HAP-1 (cell line): ENCODE measurements at regions not wholly inside any gene's neighbourhood (a gene's known extent, or its start where the extent isn't known, plus 50 kb on each side); places are given as distances from the start of the nearest gene placed in this dataset.
A peak's percentile ranks its signal among the peaks of the same experiment; 100 is the strongest.
"Not testable (repeated sequence)": the region's sequence is repeated elsewhere in the genome, so short reads cannot be mapped to it uniquely, and the experiment has no call there.

Experiments used
- DNase-seq, 2 experiments: peaks; one replicate each; pipeline ENCODE4 v3.0.0-alpha.2; 2016 to 2020; ENCODE audit warnings: low spot score in 2 of 2
- H3K27me3 ChIP-seq: fragments of 250-450 bp; sonication (Bioruptor Pico); 2 replicates; pipeline ENCODE4 v1.5.1; 2020; ENCODE audit warnings: low read depth, mild to moderate bottlenecking, moderate library complexity
- H3K36me3 ChIP-seq: fragments of 250-450 bp; sonication (Bioruptor Pico); replicated peaks from 2 replicates; pipeline ENCODE4 v1.5.1; 2020; ENCODE audit warnings: mild to moderate bottlenecking
- H3K4me1 ChIP-seq: fragments of 250-450 bp; sonication (Bioruptor Pico); 2 replicates; pipeline ENCODE4 v1.5.1; 2020; ENCODE audit warnings: mild to moderate bottlenecking
- H3K4me3 ChIP-seq: fragments of 250-450 bp; sonication (Bioruptor Pico); 2 replicates; pipeline ENCODE4 v1.5.1; 2020; ENCODE audit warnings: mild to moderate bottlenecking, moderate library complexity
- H3K9me3 ChIP-seq: fragments of 250-450 bp; sonication (Bioruptor Pico); 2 replicates; pipeline ENCODE4 v1.5.1; 2020; ENCODE audit warnings: mild to moderate bottlenecking, moderate library complexity
- in situ Hi-C: fragments of 300-500 bp; cut with MboI; formaldehyde crosslinking; loops from 3 replicates; pipeline ENCODE4 v1.14.3; 2020; ENCODE audit warnings: low sequenced_read_pairs, inconsistent platforms, mixed read lengths

DNA sequence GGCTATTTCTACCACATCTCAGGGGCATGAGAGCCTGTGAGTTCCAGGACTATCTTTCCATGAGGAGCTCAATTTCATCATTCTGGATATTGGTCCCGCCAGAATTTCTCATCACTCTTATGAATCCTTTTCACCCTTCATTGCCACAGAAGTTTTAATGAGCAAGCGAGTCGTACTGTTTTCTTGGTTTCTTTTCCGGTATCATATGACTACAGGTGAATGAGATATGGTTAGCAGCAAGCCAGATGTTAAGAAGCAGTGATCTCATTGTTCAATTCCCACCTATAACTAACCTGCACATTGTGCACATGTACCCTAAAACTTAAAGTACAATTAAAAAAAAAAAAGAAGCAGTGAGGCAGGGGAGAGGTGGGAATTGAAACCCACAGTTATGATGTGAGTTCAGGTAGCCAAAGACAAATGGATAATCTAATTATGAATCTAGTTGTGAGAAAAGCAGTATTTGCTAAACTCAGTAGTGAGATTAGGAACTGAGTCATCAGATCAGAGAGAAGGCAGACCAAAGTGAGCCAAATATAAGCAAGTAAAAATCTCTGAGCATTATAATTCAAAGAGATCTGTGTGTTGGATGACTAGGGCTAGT, 78.0 kb upstream of the ELOVL5 start:
- in situ Hi-C loops = no loop called here

DNA sequence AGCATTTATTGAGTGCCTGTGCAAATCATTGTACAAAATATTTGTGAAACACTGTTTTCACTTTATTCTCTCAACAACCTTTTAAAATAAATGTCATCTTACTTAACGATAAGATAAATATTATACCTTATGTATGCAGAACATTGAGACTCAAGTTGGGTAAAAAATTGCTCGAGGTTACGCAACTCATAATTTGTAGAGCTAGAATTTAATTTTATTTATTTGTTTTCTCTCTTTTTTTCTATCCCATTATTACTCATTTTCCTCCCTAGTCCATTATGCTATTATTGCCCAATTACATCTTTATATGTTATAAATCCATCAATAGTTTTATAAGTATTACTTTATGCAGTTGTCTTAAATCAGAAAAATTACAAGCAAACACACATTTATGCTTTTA, 77.4 kb upstream of the ELOVL5 start:
- no peaks in the 10 kb centered on the region for H3K4me1 ChIP-seq
- in situ Hi-C loops = no loop called here
- no peak for DNase-seq
- H3K4me3 ChIP-seq = no peak overlapping the region
- H3K36me3 ChIP-seq = no peaks in the 10 kb centered on the region
- H3K27me3 ChIP-seq = peaks cover 30% of the 10 kb centered on the region
- no peaks in the 10 kb centered on the region for H3K9me3 ChIP-seq

More for the DNA sequence above, 78.0 kb upstream of the ELOVL5 start:
- Histone ChIP-seq H3K9me3 (no peaks in the 10 kb centered on the region), H3K4me3 (no peak overlapping the region), H3K36me3 (no peaks in the 10 kb centered on the region), H3K27me3 (peaks cover 30% of the 10 kb centered on the region), H3K4me1 (no peaks in the 10 kb centered on the region)
- DNase-seq = no peak

DNA sequence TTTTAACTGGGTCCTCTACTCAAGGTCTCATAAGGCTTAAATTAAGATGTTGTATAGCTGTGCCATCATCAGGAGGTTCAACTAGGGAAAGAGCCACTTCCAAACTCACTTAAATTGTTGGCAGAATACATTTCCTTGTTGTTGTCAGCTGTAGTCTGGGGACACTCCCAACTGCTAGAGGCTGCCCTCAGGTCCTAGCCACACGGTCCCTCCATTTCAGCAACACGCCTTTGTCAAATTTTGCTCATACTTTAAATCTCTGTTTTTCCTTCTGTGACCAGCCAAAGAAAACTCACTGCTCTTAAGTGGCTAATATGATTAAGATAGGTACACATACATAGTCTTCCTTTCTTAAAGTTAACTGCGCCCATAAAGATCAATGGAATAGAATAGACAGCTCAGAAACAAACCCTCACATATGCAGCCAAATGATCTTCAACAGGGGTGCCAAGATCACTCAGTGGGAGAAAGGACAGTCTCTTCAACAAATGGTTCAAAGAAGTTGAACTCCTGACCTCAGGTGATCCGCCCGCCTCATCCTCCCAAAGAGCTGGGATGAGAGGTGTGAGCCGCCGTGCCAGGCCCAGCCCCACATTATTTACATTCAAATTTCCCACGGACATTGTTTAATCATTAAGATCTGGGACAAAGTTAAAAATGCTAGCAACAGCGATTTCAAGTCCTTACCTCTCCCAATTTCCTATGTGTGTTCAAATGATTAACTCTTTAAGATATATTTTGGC, 76.4 kb upstream of the ELOVL5 start:
- H3K4me1 ChIP-seq = no peaks in the 10 kb centered on the region
- in situ Hi-C loops = no loop called here
- H3K4me3 ChIP-seq = no peak overlapping the region
- peaks cover 34% of the 10 kb centered on the region for H3K27me3 ChIP-seq
- no peak for DNase-seq
- H3K36me3 ChIP-seq = no peaks in the 10 kb centered on the region
- H3K9me3 ChIP-seq = no peaks in the 10 kb centered on the region

DNA sequence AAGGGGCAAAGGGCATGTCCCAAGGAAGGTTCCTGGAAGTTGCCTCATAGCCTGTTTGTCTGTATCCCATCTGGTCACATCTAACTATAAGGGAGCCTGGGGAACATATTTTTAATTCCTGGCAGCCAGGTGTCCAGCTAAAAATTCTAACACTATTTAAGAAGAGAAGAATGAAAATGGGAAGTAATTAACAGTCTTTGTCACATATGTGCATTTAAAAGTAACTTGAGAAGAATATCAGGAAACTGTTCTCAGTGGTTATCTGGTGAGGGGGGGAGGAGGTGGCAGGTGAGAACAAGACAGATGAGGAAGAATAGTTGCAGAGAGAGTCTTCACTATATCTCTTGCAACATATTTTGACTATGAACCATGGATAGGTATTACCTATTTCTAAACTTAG, 75.5 kb upstream of the ELOVL5 start:
- H3K4me1 ChIP-seq = no peaks in the 10 kb centered on the region
- no peaks in the 10 kb centered on the region for H3K9me3 ChIP-seq
- in situ Hi-C loops = no loop called here
- DNase-seq = no peak
- no peak overlapping the region for H3K4me3 ChIP-seq
- no peaks in the 10 kb centered on the region for H3K36me3 ChIP-seq
- H3K27me3 ChIP-seq = peaks cover 28% of the 10 kb centered on the region

DNA sequence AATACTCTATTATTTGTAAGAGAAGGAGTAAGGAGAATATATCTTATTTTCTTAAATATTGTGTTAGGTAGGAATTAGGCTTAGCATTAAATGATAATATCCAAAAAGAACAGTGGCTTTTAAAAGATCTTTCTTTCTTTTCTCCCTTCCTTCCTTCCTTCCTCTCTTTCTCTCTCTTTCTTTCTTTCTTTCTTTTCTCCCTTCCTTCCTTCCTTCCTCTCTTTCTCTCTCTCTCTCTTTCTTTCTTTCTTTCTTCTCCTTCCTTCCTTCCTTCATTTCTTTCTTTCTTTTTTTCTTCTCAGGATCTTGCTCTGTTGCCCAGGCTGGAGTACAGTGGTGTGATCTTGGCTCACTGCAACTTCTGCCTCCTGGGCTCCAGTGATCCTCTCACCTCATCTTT, 74.8 kb upstream of the ELOVL5 start:
- H3K36me3 ChIP-seq, H3K9me3 ChIP-seq, DNase-seq, H3K4me3 ChIP-seq, H3K4me1 ChIP-seq, in situ Hi-C loops: not testable (repeated sequence)
- peaks cover 26% of the 10 kb centered on the region for H3K27me3 ChIP-seq

DNA sequence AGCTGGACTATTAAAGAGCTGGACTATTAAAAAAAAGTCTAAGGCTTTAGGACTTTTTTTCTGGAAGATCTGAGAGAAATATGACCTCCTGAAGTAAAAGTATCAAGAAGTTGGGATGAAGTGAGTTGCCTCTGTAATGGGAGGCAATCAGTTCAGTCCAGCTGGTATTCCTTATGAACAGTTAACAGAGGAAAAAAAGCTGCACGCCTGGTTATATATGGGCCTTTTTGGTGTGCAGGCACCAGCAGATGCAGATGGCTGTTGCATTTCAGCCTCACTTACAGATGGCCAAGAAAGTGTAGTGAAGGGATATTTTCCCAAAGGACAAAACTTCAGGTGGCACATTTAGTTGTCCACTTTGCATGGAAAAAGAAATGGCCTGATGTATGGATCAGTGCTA, 70.3 kb upstream of the ELOVL5 start:
- no peaks in the 10 kb centered on the region for H3K4me1 ChIP-seq
- peaks cover 13% of the 10 kb centered on the region for H3K27me3 ChIP-seq
- H3K9me3 ChIP-seq = no peaks in the 10 kb centered on the region
- in situ Hi-C loops = no loop called here
- H3K4me3 ChIP-seq = no peak overlapping the region
- no peaks in the 10 kb centered on the region for H3K36me3 ChIP-seq
- no peak for DNase-seq

DNA sequence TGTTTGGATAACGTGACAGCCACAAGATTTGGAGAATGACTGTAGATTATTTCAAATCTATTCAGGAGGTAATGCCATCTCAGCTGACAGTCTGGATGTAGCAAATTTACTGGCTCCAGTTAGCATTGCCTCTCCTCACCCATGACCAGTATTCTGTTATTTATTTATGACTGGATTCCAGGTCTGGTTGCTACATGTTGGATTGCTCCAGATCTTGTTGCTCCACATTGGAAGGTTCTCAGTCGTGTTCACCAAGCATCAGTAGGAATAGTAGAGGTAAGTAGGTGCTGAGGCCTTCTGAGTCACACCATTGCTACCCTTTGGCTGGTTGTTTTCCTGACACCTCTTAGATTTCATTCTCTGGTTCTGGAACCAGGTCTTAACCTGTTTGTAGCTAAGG, 69.5 kb upstream of the ELOVL5 start:
- Histone ChIP-seq H3K27me3 (peaks cover 10% of the 10 kb centered on the region), H3K36me3 (no peaks in the 10 kb centered on the region), H3K4me1 (no peaks in the 10 kb centered on the region), H3K4me3 (no peak overlapping the region), H3K9me3 (no peaks in the 10 kb centered on the region)
- DNase-seq = no peak
- in situ Hi-C loops = no loop called here

DNA sequence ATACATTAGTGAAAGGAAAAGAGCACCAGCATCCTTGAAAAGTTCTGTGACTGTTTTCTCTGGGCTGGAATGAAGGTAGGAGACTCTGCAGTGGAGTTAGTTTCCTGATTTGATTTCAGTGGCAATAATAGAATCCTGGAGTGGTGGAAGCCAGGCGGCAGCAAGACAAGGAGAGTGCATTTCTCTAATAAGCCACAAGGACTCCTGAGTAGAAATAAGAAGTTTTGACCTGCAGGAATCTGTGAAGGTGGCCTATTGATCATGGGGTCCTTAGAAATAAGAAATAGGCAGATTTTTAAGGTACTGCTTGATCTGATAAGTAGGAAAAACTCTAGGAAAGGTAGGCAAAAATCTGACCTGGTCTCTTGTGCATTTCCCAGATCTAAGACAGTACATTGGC, 68.4 kb upstream of the ELOVL5 start:
- DNase-seq = no peak
- Histone ChIP-seq H3K27me3 (peaks cover 7% of the 10 kb centered on the region), H3K9me3 (no peaks in the 10 kb centered on the region), H3K36me3 (no peaks in the 10 kb centered on the region), H3K4me3 (no peak overlapping the region), H3K4me1 (no peaks in the 10 kb centered on the region)
- in situ Hi-C loops = no loop called here

DNA sequence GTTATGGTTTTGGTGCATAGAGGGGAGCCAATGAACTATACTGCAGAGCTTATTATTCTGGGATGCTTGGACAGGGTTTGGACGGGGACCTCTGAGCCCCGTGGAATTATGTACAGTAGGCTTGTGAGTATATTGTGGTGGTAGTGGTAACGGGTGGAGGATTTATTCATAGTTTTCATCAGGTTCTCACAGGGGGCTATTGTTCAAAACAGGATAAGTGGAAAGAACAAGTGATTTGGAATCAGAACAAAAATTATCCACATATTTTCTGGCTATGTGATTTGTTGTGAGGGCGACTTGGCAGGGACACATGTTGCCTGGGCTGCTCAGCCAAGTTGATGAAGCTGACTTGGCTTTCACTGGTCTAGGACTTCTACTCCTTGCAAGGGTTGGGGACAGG, 64.6 kb upstream of the ELOVL5 start:
- H3K4me3 ChIP-seq = no peak overlapping the region
- in situ Hi-C loops = no loop called here
- DNase-seq = no peak

DNA sequence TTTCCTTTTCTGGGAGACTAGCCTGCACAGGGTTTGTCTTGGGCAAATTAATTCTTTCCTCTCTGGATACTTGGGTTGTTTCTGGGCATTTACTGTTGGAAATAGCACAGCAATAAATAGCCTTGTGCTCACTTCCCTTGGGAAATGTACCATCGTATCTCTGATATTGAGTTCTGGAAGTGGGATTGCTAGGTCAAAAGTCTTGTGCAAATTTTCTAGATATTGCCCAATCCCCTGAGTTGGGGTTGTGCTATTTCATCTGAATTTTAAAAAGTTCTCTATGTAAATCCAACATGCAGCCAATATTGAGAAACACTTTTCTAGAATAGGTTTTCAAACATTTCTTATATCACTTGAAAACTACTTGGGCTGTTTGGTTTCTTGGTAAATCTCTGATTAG, 64.0 kb upstream of the ELOVL5 start:
- H3K4me3 ChIP-seq = no peak overlapping the region
- H3K4me1 ChIP-seq = no peaks in the 10 kb centered on the region
- H3K9me3 ChIP-seq = no peaks in the 10 kb centered on the region
- H3K36me3 ChIP-seq = no peaks in the 10 kb centered on the region
- no peak for DNase-seq
- H3K27me3 ChIP-seq = peaks cover 3% of the 10 kb centered on the region
- in situ Hi-C loops = no loop called here

More for the DNA sequence above, 64.6 kb upstream of the ELOVL5 start:
- Histone ChIP-seq H3K4me1 (no peaks in the 10 kb centered on the region), H3K27me3 (peaks cover 3% of the 10 kb centered on the region), H3K9me3 (no peaks in the 10 kb centered on the region), H3K36me3 (no peaks in the 10 kb centered on the region)

DNA sequence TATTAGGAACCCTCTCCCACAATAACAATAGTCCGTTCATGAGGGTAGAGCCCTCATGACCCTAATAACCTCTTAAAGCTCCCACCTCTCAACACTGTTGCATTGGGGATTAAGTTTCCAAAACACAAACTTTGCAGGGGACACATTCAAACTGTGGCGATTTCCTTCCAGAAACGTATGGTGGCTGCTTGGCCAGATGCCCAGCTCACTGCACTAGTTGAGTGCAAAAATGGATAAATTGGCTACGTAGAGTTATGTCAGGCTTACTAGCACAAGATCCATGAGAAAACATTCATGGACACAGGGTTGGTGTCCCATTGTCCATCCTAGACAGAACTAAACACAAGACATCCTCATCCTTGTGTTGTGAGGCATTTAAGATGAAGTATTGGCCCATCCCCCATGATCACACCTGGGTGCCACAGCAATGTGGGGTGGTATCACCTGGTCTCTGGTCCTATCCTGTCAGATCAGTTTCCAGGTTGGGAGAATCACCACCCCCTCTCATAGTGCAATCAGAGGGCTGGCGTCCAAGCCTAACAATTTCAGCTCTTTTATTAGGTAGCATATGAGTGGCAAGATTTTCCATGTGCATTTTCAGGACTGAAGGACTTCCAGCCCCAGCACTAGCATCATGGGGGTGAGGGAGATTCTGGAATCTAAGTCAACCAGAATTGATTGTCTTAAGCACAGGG, 63.4 kb upstream of the ELOVL5 start:
- Histone ChIP-seq H3K4me1 (no peaks in the 10 kb centered on the region), H3K9me3 (no peaks in the 10 kb centered on the region), H3K27me3 (peaks cover 3% of the 10 kb centered on the region), H3K36me3 (no peaks in the 10 kb centered on the region), H3K4me3 (no peak overlapping the region)
- in situ Hi-C loops = no loop called here
- no peak for DNase-seq

DNA sequence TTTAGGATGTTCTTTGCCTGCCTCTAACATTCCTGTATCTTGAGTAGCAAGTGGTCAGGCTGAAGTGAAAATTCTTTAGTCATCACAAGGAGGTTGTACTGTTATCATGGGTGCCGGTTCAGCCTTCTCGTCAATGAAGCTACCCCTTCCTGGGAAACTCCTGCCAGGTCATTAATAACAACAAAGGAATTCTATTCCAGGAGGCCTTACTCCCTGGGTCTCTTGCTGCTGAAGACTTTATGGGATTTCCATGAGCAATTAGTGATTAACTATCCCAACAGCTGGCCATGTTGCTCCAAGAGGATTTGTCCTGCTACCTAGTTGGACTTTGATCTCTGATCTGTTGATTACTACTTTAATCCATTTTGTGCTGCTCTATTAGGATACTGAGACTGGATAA, 62.7 kb upstream of the ELOVL5 start:
- H3K4me1 ChIP-seq = no peaks in the 10 kb centered on the region
- DNase-seq = no peak
- in situ Hi-C loops = no loop called here

DNA sequence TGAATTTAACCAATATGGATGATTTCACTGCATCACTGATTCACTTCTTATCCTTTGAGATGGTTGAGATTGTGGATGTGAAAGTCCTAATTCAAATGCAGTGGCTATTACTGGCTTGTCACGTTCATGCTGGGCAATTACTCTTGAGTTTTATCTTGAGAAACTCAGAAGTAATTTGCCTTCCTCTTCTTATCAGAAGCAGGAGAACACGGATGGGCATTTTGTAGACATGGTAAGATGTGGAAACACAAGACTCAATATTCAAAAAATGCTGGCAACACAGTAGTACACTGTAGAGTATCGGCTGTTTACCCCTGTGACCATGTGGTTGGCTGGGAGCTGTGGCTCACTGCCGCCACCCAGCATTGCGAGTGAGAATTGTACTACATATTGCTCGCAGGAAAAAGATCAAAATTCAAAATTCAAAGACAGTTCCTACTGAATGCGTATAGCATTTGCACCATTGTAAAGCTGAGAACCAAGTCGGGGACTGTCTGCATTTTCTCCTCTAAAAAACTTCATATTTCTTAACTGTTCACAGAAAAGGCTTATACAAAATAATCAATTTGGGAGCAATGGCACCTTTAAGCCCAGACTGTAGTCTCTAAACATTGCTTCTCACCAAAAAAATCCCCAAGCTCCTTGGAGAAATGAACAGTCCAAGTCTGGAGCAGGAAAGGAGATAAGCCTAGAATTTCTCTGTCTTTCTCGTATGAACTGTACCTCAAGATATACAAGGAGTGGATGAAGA, 61.9 kb upstream of the ELOVL5 start:
- Histone ChIP-seq H3K4me1 (no peaks in the 10 kb centered on the region), H3K4me3 (no peak overlapping the region), H3K27me3 (peaks cover 3% of the 10 kb centered on the region; the same call in 1 of the 2 replicates), H3K36me3 (no peaks in the 10 kb centered on the region), H3K9me3 (peaks cover 2% of the 10 kb centered on the region; the same call in 1 of the 2 replicates)
- peak in 1 of 2 experiments; percentile 53 for DNase-seq
- in situ Hi-C loops = no loop called here

More for the DNA sequence above, 62.7 kb upstream of the ELOVL5 start:
- no peak overlapping the region for H3K4me3 ChIP-seq
- peaks cover 2% of the 10 kb centered on the region; the same call in 1 of the 2 replicates for H3K9me3 ChIP-seq
- H3K36me3 ChIP-seq = no peaks in the 10 kb centered on the region
- peaks cover 3% of the 10 kb centered on the region for H3K27me3 ChIP-seq
